ENCODE measurements at regions not wholly inside any gene's neighbourhood (a gene's known extent, or its start where the extent isn't known, plus 50 kb on each side); places are given as distances from the start of the nearest gene placed in this dataset.

GRCh38 chr2:17327649-17328048 lies 190.6 kb downstream of the RAD51AP2 start:
- no peaks in the 10 kb centered on the region for H3K36me3 ChIP-seq (ENCODE audit: insufficient read depth, low read length)
- no peaks in the 10 kb centered on the region for H3K79me2 ChIP-seq (ENCODE audit: low read length)
- no peak overlapping the region for H3K4me3 ChIP-seq (ENCODE audit: low read length)
- no peak overlapping the region for H3K27ac ChIP-seq (ENCODE audit: low read length)
- no peak for DNase-seq
- no peak overlapping the region for H2AFZ ChIP-seq (ENCODE audit: low read length)
- H3K9me3 ChIP-seq (ENCODE audit: low read length): no peaks in the 10 kb centered on the region
- H4K20me1 ChIP-seq (ENCODE audit: insufficient read depth, low read depth, low read length): 0 out of 2 replicates have a peak, but pooled peaks cover 3% of the 10 kb centered on the region
- no peaks in the 10 kb centered on the region for H3K4me1 ChIP-seq (ENCODE audit: low read length)
- no peaks in the 10 kb centered on the region for H3K27me3 ChIP-seq (ENCODE audit: low read length)
- H3K4me2 ChIP-seq (ENCODE audit: low read depth, low read length, poor library complexity, severe bottlenecking): no peak overlapping the region
- H3K9ac ChIP-seq (ENCODE audit: low read length): no peak overlapping the region
- H3K9me2 ChIP-seq (replicated peaks; ENCODE audit: insufficient read depth, low read length): no peaks in the 10 kb centered on the region

DNA sequence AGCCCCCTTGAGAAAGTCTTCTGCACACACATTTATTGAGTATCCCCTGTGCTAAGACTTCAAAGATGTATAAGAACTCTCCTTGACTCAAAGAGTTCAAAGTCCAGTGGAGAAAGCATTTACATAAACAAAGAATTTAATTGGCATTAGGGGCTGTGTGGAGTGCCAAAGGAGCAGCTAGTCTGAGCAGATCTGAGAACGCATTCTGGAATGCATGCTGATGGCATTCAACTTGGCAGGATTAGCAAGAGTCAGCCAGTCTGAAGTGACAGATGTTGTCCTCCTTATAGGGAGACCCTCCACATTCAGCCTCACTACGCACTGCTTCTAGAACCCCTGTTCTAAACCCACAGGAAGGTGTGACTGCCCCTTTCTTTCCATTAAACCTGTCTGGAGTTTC lies 191.5 kb downstream of the RAD51AP2 start:
- H3K4me3 ChIP-seq (ENCODE audit: low read length): no peak overlapping the region

GRCh38 chr2:17323697-17324096 lies 194.5 kb downstream of the RAD51AP2 start:
- H3K79me2 ChIP-seq (ENCODE audit: low read length): no peaks in the 10 kb centered on the region
- 0 out of 2 replicates have a peak, but pooled peaks cover 3% of the 10 kb centered on the region for H4K20me1 ChIP-seq (ENCODE audit: insufficient read depth, low read depth, low read length)
- no peaks in the 10 kb centered on the region for H3K27me3 ChIP-seq (ENCODE audit: low read length)
- H3K36me3 ChIP-seq (ENCODE audit: insufficient read depth, low read length): no peaks in the 10 kb centered on the region
- DNase-seq: no peak
- no peaks in the 10 kb centered on the region for H3K4me1 ChIP-seq (ENCODE audit: low read length)
- H3K9ac ChIP-seq (ENCODE audit: low read length): no peak overlapping the region
- H3K4me2 ChIP-seq (ENCODE audit: low read depth, low read length, poor library complexity, severe bottlenecking): no peak overlapping the region
- no peak overlapping the region for H3K4me3 ChIP-seq (ENCODE audit: low read length)
- H3K9me3 ChIP-seq (ENCODE audit: low read length): no peaks in the 10 kb centered on the region
- no peak overlapping the region for H2AFZ ChIP-seq (ENCODE audit: low read length)
- H3K9me2 ChIP-seq (replicated peaks; ENCODE audit: insufficient read depth, low read length): no peaks in the 10 kb centered on the region
- no peak overlapping the region for H3K27ac ChIP-seq (ENCODE audit: low read length)

More for the DNA sequence above, 191.5 kb downstream of the RAD51AP2 start:
- H3K9me3 ChIP-seq (ENCODE audit: low read length): no peaks in the 10 kb centered on the region
- H3K4me1 ChIP-seq (ENCODE audit: low read length): no peaks in the 10 kb centered on the region
- no peak overlapping the region for H2AFZ ChIP-seq (ENCODE audit: low read length)
- H3K9ac ChIP-seq (ENCODE audit: low read length): no peak overlapping the region
- H3K9me2 ChIP-seq (replicated peaks; ENCODE audit: insufficient read depth, low read length): no peaks in the 10 kb centered on the region
- DNase-seq: no peak
- no peaks in the 10 kb centered on the region for H3K79me2 ChIP-seq (ENCODE audit: low read length)
- H4K20me1 ChIP-seq (ENCODE audit: insufficient read depth, low read depth, low read length): 0 out of 2 replicates have a peak, but pooled peaks cover 3% of the 10 kb centered on the region
- no peaks in the 10 kb centered on the region for H3K36me3 ChIP-seq (ENCODE audit: insufficient read depth, low read length)
- H3K27me3 ChIP-seq (ENCODE audit: low read length): no peaks in the 10 kb centered on the region
- H3K4me2 ChIP-seq (ENCODE audit: low read depth, low read length, poor library complexity, severe bottlenecking): no peak overlapping the region
- no peak overlapping the region for H3K27ac ChIP-seq (ENCODE audit: low read length)

- Histone ChIP-seq H3K9ac (ENCODE audit: low read length) (no peak overlapping the region), H3K36me3 (ENCODE audit: insufficient read depth, low read length) (no peaks in the 10 kb centered on the region), H3K27me3 (ENCODE audit: low read length) (no peaks in the 10 kb centered on the region), H3K4me3 (ENCODE audit: low read length) (no peak overlapping the region), H3K4me1 (ENCODE audit: low read length) (no peaks in the 10 kb centered on the region), H2AFZ (ENCODE audit: low read length) (no peak overlapping the region), H4K20me1 (ENCODE audit: insufficient read depth, low read depth, low read length) (0 out of 2 replicates have a peak, but pooled peaks cover 3% of the 10 kb centered on the region), H3K27ac (ENCODE audit: low read length) (no peak overlapping the region), H3K79me2 (ENCODE audit: low read length) (no peaks in the 10 kb centered on the region), H3K4me2 (ENCODE audit: low read depth, low read length, poor library complexity, severe bottlenecking) (no peak overlapping the region), H3K9me2 (replicated peaks; ENCODE audit: insufficient read depth, low read length) (no peaks in the 10 kb centered on the region), H3K9me3 (ENCODE audit: low read length) (no peaks in the 10 kb centered on the region)
- DNase-seq: no peak
These were observed 195.8 kb downstream of the RAD51AP2 start for GRCh38 chr2:17322461-17322860.

GRCh38 chr2:17319090-17319489 lies 199.2 kb downstream of the RAD51AP2 start:
- Histone ChIP-seq H4K20me1 (ENCODE audit: insufficient read depth, low read depth, low read length) (no peaks in the 10 kb centered on the region), H3K4me1 (ENCODE audit: low read length) (no peaks in the 10 kb centered on the region), H3K9ac (ENCODE audit: low read length) (no peak overlapping the region), H3K4me3 (ENCODE audit: low read length) (no peak overlapping the region), H3K36me3 (ENCODE audit: insufficient read depth, low read length) (no peaks in the 10 kb centered on the region), H2AFZ (ENCODE audit: low read length) (no peak overlapping the region), H3K9me2 (replicated peaks; ENCODE audit: insufficient read depth, low read length) (no peaks in the 10 kb centered on the region), H3K9me3 (ENCODE audit: low read length) (no peaks in the 10 kb centered on the region), H3K27me3 (ENCODE audit: low read length) (no peaks in the 10 kb centered on the region), H3K27ac (ENCODE audit: low read length) (no peak overlapping the region), H3K4me2 (ENCODE audit: low read depth, low read length, poor library complexity, severe bottlenecking) (no peak overlapping the region), H3K79me2 (ENCODE audit: low read length) (no peaks in the 10 kb centered on the region)
- no peak for DNase-seq

DNA sequence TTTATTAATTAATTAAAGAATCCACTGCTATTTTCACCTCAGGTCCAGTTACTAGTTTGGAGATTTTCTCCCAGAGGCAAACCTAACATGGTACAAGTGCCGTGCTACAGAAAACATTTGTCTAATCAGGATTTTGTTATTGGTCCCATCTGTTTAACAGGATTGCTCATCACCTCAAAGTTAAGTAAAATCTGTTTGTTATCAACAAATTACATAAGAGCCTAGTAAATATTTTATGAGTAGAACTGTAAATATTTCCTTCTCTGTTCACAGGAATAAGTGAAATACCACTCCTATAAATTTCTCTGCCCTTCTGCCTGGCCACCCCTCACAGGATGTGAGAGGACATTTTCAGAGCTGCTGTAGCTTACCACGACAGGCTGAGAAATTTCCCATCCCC lies 200.2 kb downstream of the RAD51AP2 start:
- no peaks in the 10 kb centered on the region for H3K4me1 ChIP-seq (ENCODE audit: low read length)
- H3K9me2 ChIP-seq (replicated peaks; ENCODE audit: insufficient read depth, low read length): no peaks in the 10 kb centered on the region
- no peaks in the 10 kb centered on the region for H3K27me3 ChIP-seq (ENCODE audit: low read length)
- no peak overlapping the region for H3K4me3 ChIP-seq (ENCODE audit: low read length)
- H3K36me3 ChIP-seq (ENCODE audit: insufficient read depth, low read length): no peaks in the 10 kb centered on the region
- no peaks in the 10 kb centered on the region for H3K79me2 ChIP-seq (ENCODE audit: low read length)
- H3K9me3 ChIP-seq (ENCODE audit: low read length): no peaks in the 10 kb centered on the region
- DNase-seq: no peak
- H4K20me1 ChIP-seq (ENCODE audit: insufficient read depth, low read depth, low read length): no peaks in the 10 kb centered on the region
- H3K27ac ChIP-seq (ENCODE audit: low read length): no peak overlapping the region
- H2AFZ ChIP-seq (ENCODE audit: low read length): no peak overlapping the region
- no peak overlapping the region for H3K9ac ChIP-seq (ENCODE audit: low read length)
- H3K4me2 ChIP-seq (ENCODE audit: low read depth, low read length, poor library complexity, severe bottlenecking): no peak overlapping the region

- Histone ChIP-seq H3K27ac (ENCODE audit: low read length) (no peak overlapping the region), H3K4me1 (ENCODE audit: low read length) (no peaks in the 10 kb centered on the region), H3K27me3 (ENCODE audit: low read length) (no peaks in the 10 kb centered on the region), H2AFZ (ENCODE audit: low read length) (no peak overlapping the region), H3K9me2 (replicated peaks; ENCODE audit: insufficient read depth, low read length) (no peaks in the 10 kb centered on the region), H4K20me1 (ENCODE audit: insufficient read depth, low read depth, low read length) (no peaks in the 10 kb centered on the region), H3K9ac (ENCODE audit: low read length) (no peak overlapping the region), H3K79me2 (ENCODE audit: low read length) (no peaks in the 10 kb centered on the region), H3K9me3 (ENCODE audit: low read length) (no peaks in the 10 kb centered on the region), H3K4me2 (ENCODE audit: low read depth, low read length, poor library complexity, severe bottlenecking) (no peak overlapping the region), H3K4me3 (ENCODE audit: low read length) (no peak overlapping the region), H3K36me3 (ENCODE audit: insufficient read depth, low read length) (no peaks in the 10 kb centered on the region)
- DNase-seq: no peak
These were observed 200.7 kb downstream of the RAD51AP2 start for GRCh38 chr2:17317439-17317976.

- H4K20me1 ChIP-seq (ENCODE audit: insufficient read depth, low read depth, low read length): no peaks in the 10 kb centered on the region
- no peaks in the 10 kb centered on the region for H3K36me3 ChIP-seq (ENCODE audit: insufficient read depth, low read length)
- no peaks in the 10 kb centered on the region for H3K4me1 ChIP-seq (ENCODE audit: low read length)
- no peaks in the 10 kb centered on the region for H3K27me3 ChIP-seq (ENCODE audit: low read length)
- no peak overlapping the region for H3K4me3 ChIP-seq (ENCODE audit: low read length)
- H3K9me2 ChIP-seq (replicated peaks; ENCODE audit: insufficient read depth, low read length): no peaks in the 10 kb centered on the region
- H3K27ac ChIP-seq (ENCODE audit: low read length): no peak overlapping the region
- H3K79me2 ChIP-seq (ENCODE audit: low read length): no peaks in the 10 kb centered on the region
- H3K9ac ChIP-seq (ENCODE audit: low read length): no peak overlapping the region
- no peak for DNase-seq
- H3K4me2 ChIP-seq (ENCODE audit: low read depth, low read length, poor library complexity, severe bottlenecking): no peak overlapping the region
- H3K9me3 ChIP-seq (ENCODE audit: low read length): no peaks in the 10 kb centered on the region
- H2AFZ ChIP-seq (ENCODE audit: low read length): no peak overlapping the region
These were observed 205.0 kb downstream of the RAD51AP2 start for GRCh38 chr2:17313261-17313660.
